ENCODE measurements at regions not wholly inside any gene's neighbourhood (a gene's known extent, or its start where the extent isn't known, plus 50 kb on each side); places are given as distances from the start of the nearest gene placed in this dataset.

GRCh38 chr11:11780858-11781257 lies 60.9 kb upstream of the USP47 start:
- TF ChIP-seq EZH2 (IDR thresholded peaks at IDR 0.05; ENCODE audit: low read length, missing control alignments) (no peak), CTCF (conservative IDR thresholded peaks at IDR 0.05 in 1 of 2, IDR thresholded peaks at IDR 0.05 in 1 of 2; ENCODE audit: low read depth in 1 of 2, low read length in 2 of 2) (no peak)
- Histone ChIP-seq H4K20me1 (ENCODE audit: control insufficient read depth, extremely low read depth, insufficient read depth, low read length) (no peaks in the 10 kb centered on the region), H3K36me3 (ENCODE audit: control insufficient read depth, insufficient read depth, low read length) (no peaks in the 10 kb centered on the region), H2AFZ (ENCODE audit: low read length) (no peak overlapping the region), H3K27ac (ENCODE audit: insufficient read depth, low read length) (no peak overlapping the region), H3K9me3 (ENCODE audit: control insufficient read depth, insufficient read depth, low read depth, low read length) (no peaks in the 10 kb centered on the region), H3K27me3 (ENCODE audit: control insufficient read depth, insufficient read depth, low read length) (peaks cover 30% of the 10 kb centered on the region), H3K4me2 (ENCODE audit: extremely low read depth, insufficient read depth, low read length) (no peak overlapping the region), H3K4me3 (replicated peaks in 1 of 4; ENCODE audit: control extremely low read depth in 1 of 4, insufficient read depth in 1 of 4, low read depth in 3 of 4, low read length in 4 of 4) (no peak overlapping the region), H3K9ac (ENCODE audit: insufficient read depth, low read length) (no peak overlapping the region), H3K4me1 (ENCODE audit: control insufficient read depth, extremely low read depth, insufficient read depth, low read length) (no peaks in the 10 kb centered on the region), H3K79me2 (ENCODE audit: control insufficient read depth, insufficient read depth, low read length) (no peaks in the 10 kb centered on the region)
- DNase-seq (ENCODE audit: low read depth in 2 of 2), result no peak

GRCh38 chr11:11779975-11780374 lies 61.8 kb upstream of the USP47 start:
- no peak for DNase-seq (ENCODE audit: low read depth in 2 of 2)
- Histone ChIP-seq H3K27ac (ENCODE audit: insufficient read depth, low read length) (no peak overlapping the region), H3K27me3 (ENCODE audit: control insufficient read depth, insufficient read depth, low read length) (peaks cover 35% of the 10 kb centered on the region), H3K4me2 (ENCODE audit: extremely low read depth, insufficient read depth, low read length) (no peak overlapping the region), H2AFZ (ENCODE audit: low read length) (no peak overlapping the region), H3K9ac (ENCODE audit: insufficient read depth, low read length) (no peak overlapping the region), H3K36me3 (ENCODE audit: control insufficient read depth, insufficient read depth, low read length) (no peaks in the 10 kb centered on the region), H3K9me3 (ENCODE audit: control insufficient read depth, insufficient read depth, low read depth, low read length) (no peaks in the 10 kb centered on the region), H3K4me1 (ENCODE audit: control insufficient read depth, extremely low read depth, insufficient read depth, low read length) (no peaks in the 10 kb centered on the region), H4K20me1 (ENCODE audit: control insufficient read depth, extremely low read depth, insufficient read depth, low read length) (no peaks in the 10 kb centered on the region), H3K4me3 (replicated peaks in 1 of 4; ENCODE audit: control extremely low read depth in 1 of 4, insufficient read depth in 1 of 4, low read depth in 3 of 4, low read length in 4 of 4) (no peak overlapping the region), H3K79me2 (ENCODE audit: control insufficient read depth, insufficient read depth, low read length) (no peaks in the 10 kb centered on the region)
- TF ChIP-seq EZH2 (IDR thresholded peaks at IDR 0.05; ENCODE audit: low read length, missing control alignments) (no peak), CTCF (conservative IDR thresholded peaks at IDR 0.05 in 1 of 2, IDR thresholded peaks at IDR 0.05 in 1 of 2; ENCODE audit: low read depth in 1 of 2, low read length in 2 of 2) (no peak)

GRCh38 chr11:11777897-11778296 lies 63.9 kb upstream of the USP47 start:
- Histone ChIP-seq H3K9ac (ENCODE audit: insufficient read depth, low read length) (no peak overlapping the region), H3K4me2 (ENCODE audit: extremely low read depth, insufficient read depth, low read length) (no peak overlapping the region), H3K79me2 (ENCODE audit: control insufficient read depth, insufficient read depth, low read length) (no peaks in the 10 kb centered on the region), H3K4me1 (ENCODE audit: control insufficient read depth, extremely low read depth, insufficient read depth, low read length) (no peaks in the 10 kb centered on the region), H3K27ac (ENCODE audit: insufficient read depth, low read length) (no peak overlapping the region), H2AFZ (ENCODE audit: low read length) (no peak overlapping the region), H3K9me3 (ENCODE audit: control insufficient read depth, insufficient read depth, low read depth, low read length) (no peaks in the 10 kb centered on the region), H4K20me1 (ENCODE audit: control insufficient read depth, extremely low read depth, insufficient read depth, low read length) (no peaks in the 10 kb centered on the region), H3K36me3 (ENCODE audit: control insufficient read depth, insufficient read depth, low read length) (no peaks in the 10 kb centered on the region), H3K27me3 (ENCODE audit: control insufficient read depth, insufficient read depth, low read length) (peaks cover 38% of the 10 kb centered on the region), H3K4me3 (replicated peaks in 1 of 4; ENCODE audit: control extremely low read depth in 1 of 4, insufficient read depth in 1 of 4, low read depth in 3 of 4, low read length in 4 of 4) (no peak overlapping the region)
- TF ChIP-seq CTCF (conservative IDR thresholded peaks at IDR 0.05 in 1 of 2, IDR thresholded peaks at IDR 0.05 in 1 of 2; ENCODE audit: low read depth in 1 of 2, low read length in 2 of 2), result no peak
- no peak for TF ChIP-seq EZH2 (IDR thresholded peaks at IDR 0.05; ENCODE audit: low read length, missing control alignments)
- no peak for DNase-seq (ENCODE audit: low read depth in 2 of 2)

Data from fibroblast of lung (primary cell).